OCI-LY7 (cell line): ENCODE measurements at regions not wholly inside any gene's neighbourhood (a gene's known extent, or its start where the extent isn't known, plus 50 kb on each side); places are given as distances from the start of the nearest gene placed in this dataset.

Experiments used
- BruUV-seq: library from RNA; stranded (reverse); fragments of 400-500 nt; replicated peaks from 2 replicates; lab custom pipeline; 2021; lab: Mats Ljungman, UMichigan
- CTCF ChIA-PET: fragments of 300-600 bp; sonication (Branson Sonifier 250); formaldehyde crosslinking; loops from one replicate; lab custom pipeline; 2022; ENCODE audit warnings: antibody characterized with exemption; ENCODE audit not compliant: unreplicated experiment; lab: Charles Lee
- POLR2A ChIA-PET: fragments of 300-600 bp; sonication (Branson Sonifier 250); formaldehyde crosslinking; loops from one replicate; lab custom pipeline; 2022; ENCODE audit warnings: antibody characterized with exemption; lab: Charles Lee
- DNase-seq: peaks from one replicate; pipeline ENCODE4 v3.0.0-alpha.2; 2015; ENCODE audit warnings: low spot score
- H2AFZ ChIP-seq: fragments of 200-600 bp; sonication (generic), shearing (Covaris generic); 2 replicates; pipeline ENCODE4 v1.6.1; 2014; ENCODE audit warnings: mild to moderate bottlenecking, antibody characterized with exemption, low read length, moderate library complexity
- H3K27ac ChIP-seq: fragments of 200-600 bp; sonication (generic); 2 replicates; pipeline ENCODE4 v1.5.1; 2014; ENCODE audit warnings: mixed run types, low read depth, mild to moderate bottlenecking, moderate library complexity, low read length, inconsistent platforms; ENCODE audit not compliant: poor library complexity, severe bottlenecking
- H3K36me3 ChIP-seq: fragments of 200-600 bp; sonication (generic); 2 replicates; pipeline ENCODE4 v1.6.1; 2014; ENCODE audit warnings: mild to moderate bottlenecking, antibody characterized with exemption, low read length, moderate library complexity, mixed read lengths; ENCODE audit not compliant: insufficient read depth
- H3K4me1 ChIP-seq: fragments of 200-600 bp; sonication (generic); 2 replicates; pipeline ENCODE4 v1.5.1; 2014; ENCODE audit warnings: mild to moderate bottlenecking, low read length; ENCODE audit not compliant: insufficient read depth, poor library complexity, severe bottlenecking
- H3K4me2 ChIP-seq: fragments of 200-600 bp; sonication (generic); 2 replicates; pipeline ENCODE4 v1.6.1; 2014; ENCODE audit warnings: mild to moderate bottlenecking, low read length
- H3K4me3 ChIP-seq: fragments of 200-600 bp; sonication (generic); 2 replicates; pipeline ENCODE4 v1.5.1; 2014; ENCODE audit warnings: mild to moderate bottlenecking, low read depth, low read length; ENCODE audit not compliant: poor library complexity, severe bottlenecking
- H3K79me2 ChIP-seq: fragments of 200-600 bp; sonication (generic); 2 replicates; pipeline ENCODE4 v1.6.1; 2016; ENCODE audit warnings: low read depth, mild to moderate bottlenecking, low read length, moderate library complexity, mixed read lengths; ENCODE audit not compliant: insufficient read depth
- H3K9me2 ChIP-seq: fragments of 200-600 bp; sonication (generic); 2 replicates; pipeline ENCODE4 v1.6.1; 2016; ENCODE audit warnings: mild to moderate bottlenecking, low read length, mixed read lengths; ENCODE audit not compliant: insufficient read depth
- H3K9me3 ChIP-seq: fragments of 200-600 bp; sonication (generic); 2 replicates; pipeline ENCODE4 v1.6.1; 2014; ENCODE audit warnings: mild to moderate bottlenecking, mixed run types, low read length, mixed read lengths
- H4K20me1 ChIP-seq: fragments of 200-600 bp; sonication (generic); 2 replicates; pipeline ENCODE4 v1.6.1; 2014; ENCODE audit warnings: mild to moderate bottlenecking, antibody characterized with exemption, low read length, moderate library complexity, mixed read lengths; ENCODE audit not compliant: insufficient read depth
- CTCF ChIP-seq: fragments of 200-600 bp; sonication (generic); conservative IDR thresholded peaks from 2 replicates; pipeline ENCODE4 v1.5.1; 2014; ENCODE audit warnings: mild to moderate bottlenecking, antibody characterized with exemption, low read length, moderate library complexity, mixed read lengths
- EZH2phosphoT487 ChIP-seq: fragments of 200-600 bp; sonication (generic); IDR thresholded peaks from 2 replicates; pipeline ENCODE4 v1.6.1; 2018; ENCODE audit warnings: low read depth, borderline replicate concordance, mild to moderate bottlenecking, mixed run types, antibody characterized with exemption, low read length, moderate library complexity, mixed read lengths
- intact Hi-C: fragments of 100-400 bp; cut with micrococcal nuclease; formaldehyde crosslinking; loops from one replicate; pipeline ENCODE4 v1.10.0; 2022; ENCODE audit not compliant: unreplicated experiment

- no TSS peak for BruUV-seq
Observed at GRCh38 chr1:30588311-30589073, 134.9 kb downstream of the MATN1 start.

GRCh38 chr1:30586671-30587070 lies 136.7 kb downstream of the MATN1 start:
- POLR2A ChIA-PET: no interaction called here
- BruUV-seq: no TSS peak
- H3K9me3 ChIP-seq: no peaks in the 10 kb centered on the region
- H3K27ac ChIP-seq: no peak overlapping the region
- H4K20me1 ChIP-seq: no peaks in the 10 kb centered on the region
- H2AFZ ChIP-seq: no peak overlapping the region
- H3K36me3 ChIP-seq: no peaks in the 10 kb centered on the region
- DNase-seq: no peak
- no peaks in the 10 kb centered on the region for H3K79me2 ChIP-seq
- H3K4me1 ChIP-seq: no peaks in the 10 kb centered on the region
- no peak overlapping the region for H3K4me2 ChIP-seq
- H3K4me3 ChIP-seq: no peak overlapping the region
- H3K9me2 ChIP-seq: no peaks in the 10 kb centered on the region
- intact Hi-C loops: no loop called here
- CTCF ChIA-PET: no interaction called here
- TF ChIP-seq EZH2phosphoT487 (no peak), CTCF (no peak)

More at GRCh38 chr1:30588311-30589073, 134.9 kb downstream of the MATN1 start:
- no peaks in the 10 kb centered on the region for H3K9me3 ChIP-seq
- TF ChIP-seq EZH2phosphoT487 (no peak), CTCF (no peak)
- H4K20me1 ChIP-seq: no peaks in the 10 kb centered on the region
- H3K4me2 ChIP-seq: no peak overlapping the region
- POLR2A ChIA-PET: no interaction called here
- H3K27ac ChIP-seq: no peak overlapping the region
- H2AFZ ChIP-seq: no peak overlapping the region
- H3K9me2 ChIP-seq: no peaks in the 10 kb centered on the region
- no peaks in the 10 kb centered on the region for H3K4me1 ChIP-seq
- intact Hi-C loops: no loop called here
- H3K4me3 ChIP-seq: no peak overlapping the region
- CTCF ChIA-PET: interaction anchor here (0.5 kb wide), 1 partner anchor 1244 kb away, joined by 3 read pairs; no protein-coding TSS in a partner anchor
- H3K79me2 ChIP-seq: no peaks in the 10 kb centered on the region
- H3K36me3 ChIP-seq: no peaks in the 10 kb centered on the region
- no peak for DNase-seq

- POLR2A ChIA-PET: no interaction called here
- Histone ChIP-seq H3K9me3 (no peaks in the 10 kb centered on the region), H3K79me2 (no peaks in the 10 kb centered on the region), H3K27ac (no peak overlapping the region), H4K20me1 (no peaks in the 10 kb centered on the region), H3K4me2 (no peak overlapping the region), H3K36me3 (no peaks in the 10 kb centered on the region), H3K4me1 (no peaks in the 10 kb centered on the region), H3K4me3 (no peak overlapping the region), H3K9me2 (no peaks in the 10 kb centered on the region), H2AFZ (no peak overlapping the region)
- CTCF ChIA-PET: no interaction called here
- no TSS peak for BruUV-seq
- TF ChIP-seq EZH2phosphoT487 (no peak), CTCF (no peak)
- DNase-seq: no peak
- intact Hi-C loops: no loop called here
Observed at GRCh38 chr1:30579580-30579979, 143.8 kb downstream of the MATN1 start.
